Osteoblast (primary cell): ENCODE measurements at regions not wholly inside any gene's neighbourhood (a gene's known extent, or its start where the extent isn't known, plus 50 kb on each side); places are given as distances from the start of the nearest gene placed in this dataset.
A peak's percentile ranks its signal among the peaks of the same experiment; 100 is the strongest.

ENCODE experiments used
- DNase-seq: peaks from one replicate; pipeline ENCODE4 v3.0.0; 2011; ENCODE audit warnings: low spot score, mixed read lengths; ENCODE audit not compliant: insufficient read length; ENCODE audit errors: missing footprints
- H2AFZ ChIP-seq: 2 replicates; pipeline ENCODE4 v1.6.0; 2011; ENCODE audit warnings: mild to moderate bottlenecking, low read length
- H3K27ac ChIP-seq: 2 replicates; pipeline ENCODE4 v1.5.1; 2011; ENCODE audit warnings: mild to moderate bottlenecking, low read depth, low read length, moderate library complexity
- H3K27me3 ChIP-seq: 2 replicates; pipeline ENCODE4 v1.6.0; 2012; ENCODE audit warnings: mild to moderate bottlenecking, control low read depth, inconsistent platforms, low read length, moderate library complexity; ENCODE audit not compliant: insufficient read depth
- H3K36me3 ChIP-seq: 2 replicates; pipeline ENCODE4 v1.5.1; 2011; ENCODE audit warnings: mild to moderate bottlenecking, low read length, control low read depth, moderate library complexity; ENCODE audit not compliant: insufficient read depth
- H3K4me1 ChIP-seq: 2 replicates; pipeline ENCODE4 v1.5.1; 2011; ENCODE audit warnings: mild to moderate bottlenecking, low read length, control low read depth, moderate library complexity; ENCODE audit not compliant: insufficient read depth
- H3K4me2 ChIP-seq: 2 replicates; pipeline ENCODE4 v1.6.0; 2011; ENCODE audit warnings: mild to moderate bottlenecking, low read length; ENCODE audit not compliant: insufficient read depth
- H3K4me3 ChIP-seq: fragments of 200-600 bp; sonication (generic); 3 replicates; pipeline ENCODE4 v1.5.1; 2012; ENCODE audit warnings: mild to moderate bottlenecking, low read length, inconsistent platforms; ENCODE audit not compliant: insufficient read depth
- H3K79me2 ChIP-seq: 2 replicates; pipeline ENCODE4 v1.6.0; 2012; ENCODE audit warnings: mild to moderate bottlenecking, low read length, control low read depth, inconsistent platforms; ENCODE audit not compliant: insufficient read depth
- H3K9me3 ChIP-seq: 2 replicates; pipeline ENCODE4 v1.5.1; 2011; ENCODE audit warnings: low read depth, low read length, control low read depth
- H4K20me1 ChIP-seq: 2 replicates; pipeline ENCODE4 v1.6.0; 2012; ENCODE audit warnings: mild to moderate bottlenecking, low read length, control low read depth; ENCODE audit not compliant: insufficient read depth
- TF ChIP-seq, protein P1 (sequence below): IDR thresholded peaks from 2 replicates; pipeline ENCODE4 v1.5.1; 2011; ENCODE audit warnings: mild to moderate bottlenecking, low read depth, low read length, moderate library complexity; ENCODE audit errors: extremely low read depth

DNA sequence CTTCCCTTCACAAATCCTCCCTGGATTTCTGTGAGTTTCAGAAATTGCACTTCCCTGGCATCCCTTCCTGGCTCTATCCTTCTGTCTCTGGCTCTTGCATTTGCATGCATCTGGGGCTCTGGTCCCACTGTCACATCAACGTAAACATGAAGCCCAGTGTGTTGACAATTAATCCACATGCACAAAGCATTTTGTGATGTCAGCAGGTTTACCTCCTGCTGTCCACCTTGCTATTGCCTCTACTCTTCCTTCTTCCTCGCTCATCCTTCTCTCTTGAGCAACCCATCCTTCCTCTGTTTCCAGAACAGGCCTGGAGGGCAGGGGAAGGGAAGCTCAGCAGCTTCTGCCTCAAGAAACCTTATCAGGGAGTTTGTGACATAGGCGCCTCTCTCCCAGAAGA is 111.7 kb upstream of the ATP5MC3 start:
- Histone ChIP-seq H3K36me3 (no peaks in the 10 kb centered on the region), H4K20me1 (no peaks in the 10 kb centered on the region), H2AFZ (no peak overlapping the region), H3K79me2 (no peaks in the 10 kb centered on the region), H3K27me3 (no peaks in the 10 kb centered on the region), H3K4me2 (no peak overlapping the region), H3K27ac (no peak overlapping the region), H3K4me1 (no peaks in the 10 kb centered on the region), H3K4me3 (no peak overlapping the region), H3K9me3 (no peaks in the 10 kb centered on the region)
- no peak for DNase-seq
- TF ChIP-seq, protein P1, sequence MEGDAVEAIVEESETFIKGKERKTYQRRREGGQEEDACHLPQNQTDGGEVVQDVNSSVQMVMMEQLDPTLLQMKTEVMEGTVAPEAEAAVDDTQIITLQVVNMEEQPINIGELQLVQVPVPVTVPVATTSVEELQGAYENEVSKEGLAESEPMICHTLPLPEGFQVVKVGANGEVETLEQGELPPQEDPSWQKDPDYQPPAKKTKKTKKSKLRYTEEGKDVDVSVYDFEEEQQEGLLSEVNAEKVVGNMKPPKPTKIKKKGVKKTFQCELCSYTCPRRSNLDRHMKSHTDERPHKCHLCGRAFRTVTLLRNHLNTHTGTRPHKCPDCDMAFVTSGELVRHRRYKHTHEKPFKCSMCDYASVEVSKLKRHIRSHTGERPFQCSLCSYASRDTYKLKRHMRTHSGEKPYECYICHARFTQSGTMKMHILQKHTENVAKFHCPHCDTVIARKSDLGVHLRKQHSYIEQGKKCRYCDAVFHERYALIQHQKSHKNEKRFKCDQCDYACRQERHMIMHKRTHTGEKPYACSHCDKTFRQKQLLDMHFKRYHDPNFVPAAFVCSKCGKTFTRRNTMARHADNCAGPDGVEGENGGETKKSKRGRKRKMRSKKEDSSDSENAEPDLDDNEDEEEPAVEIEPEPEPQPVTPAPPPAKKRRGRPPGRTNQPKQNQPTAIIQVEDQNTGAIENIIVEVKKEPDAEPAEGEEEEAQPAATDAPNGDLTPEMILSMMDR = no peak

DNA sequence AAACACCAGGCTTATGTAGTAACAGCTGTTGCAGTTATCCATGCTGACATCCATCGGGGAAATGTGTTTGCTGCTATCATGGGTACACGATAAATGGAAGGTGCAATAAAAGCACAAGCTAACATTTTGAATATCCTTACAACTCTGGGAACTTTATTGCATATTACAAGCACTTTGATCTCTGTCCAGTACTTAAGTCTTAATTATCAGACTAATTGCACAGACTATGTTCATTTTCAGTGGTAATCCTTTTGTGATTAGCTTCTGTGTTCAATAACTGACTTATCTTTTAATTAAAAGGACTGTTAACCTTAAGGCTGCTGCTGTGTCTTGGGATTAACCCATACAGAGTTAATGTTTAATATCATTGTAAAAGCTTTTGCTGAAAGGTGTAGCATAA is 101.4 kb upstream of the ATP5MC3 start:
- H3K36me3 ChIP-seq = no peaks in the 10 kb centered on the region
- TF ChIP-seq, protein P1 = no peak
- no peaks in the 10 kb centered on the region for H3K4me1 ChIP-seq

DNA sequence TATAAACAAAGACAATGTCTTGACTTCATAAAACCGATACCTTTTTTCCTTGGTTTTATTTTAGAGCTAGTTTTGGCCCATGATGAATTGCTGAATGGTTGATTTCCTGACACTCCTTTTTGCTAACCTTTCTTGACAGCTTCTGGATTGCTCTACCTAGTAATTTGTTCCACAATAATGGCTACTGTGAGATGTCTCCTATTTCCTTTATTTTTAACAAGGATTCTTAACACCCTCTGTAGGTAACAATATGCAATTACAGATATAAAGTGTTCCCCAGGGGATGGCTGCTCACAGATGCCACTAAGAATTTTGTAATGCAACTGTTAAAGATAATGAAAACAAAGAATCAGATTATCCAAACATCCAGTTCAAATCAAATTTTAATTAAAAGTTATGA is 100.8 kb upstream of the ATP5MC3 start:
- TF ChIP-seq, protein P1 = peak; percentile 40
- H3K9me3 ChIP-seq = no peaks in the 10 kb centered on the region
- no peak overlapping the region for H3K4me3 ChIP-seq
- H3K4me1 ChIP-seq = no peaks in the 10 kb centered on the region
- no peak overlapping the region for H3K4me2 ChIP-seq
- no peaks in the 10 kb centered on the region for H3K36me3 ChIP-seq
- DNase-seq = peak; percentile 76
- no peak overlapping the region for H2AFZ ChIP-seq
- H4K20me1 ChIP-seq = no peaks in the 10 kb centered on the region
- H3K27ac ChIP-seq = no peak overlapping the region
- H3K79me2 ChIP-seq = no peaks in the 10 kb centered on the region
- peaks cover 3% of the 10 kb centered on the region for H3K27me3 ChIP-seq

More for the DNA sequence above, 101.4 kb upstream of the ATP5MC3 start:
- no peak overlapping the region for H3K4me3 ChIP-seq
- H2AFZ ChIP-seq = no peak overlapping the region
- H3K9me3 ChIP-seq = no peaks in the 10 kb centered on the region
- DNase-seq = no peak
- peaks cover 3% of the 10 kb centered on the region for H3K27me3 ChIP-seq
- H4K20me1 ChIP-seq = no peaks in the 10 kb centered on the region
- no peak overlapping the region for H3K27ac ChIP-seq
- no peaks in the 10 kb centered on the region for H3K79me2 ChIP-seq
- no peak overlapping the region for H3K4me2 ChIP-seq

DNA sequence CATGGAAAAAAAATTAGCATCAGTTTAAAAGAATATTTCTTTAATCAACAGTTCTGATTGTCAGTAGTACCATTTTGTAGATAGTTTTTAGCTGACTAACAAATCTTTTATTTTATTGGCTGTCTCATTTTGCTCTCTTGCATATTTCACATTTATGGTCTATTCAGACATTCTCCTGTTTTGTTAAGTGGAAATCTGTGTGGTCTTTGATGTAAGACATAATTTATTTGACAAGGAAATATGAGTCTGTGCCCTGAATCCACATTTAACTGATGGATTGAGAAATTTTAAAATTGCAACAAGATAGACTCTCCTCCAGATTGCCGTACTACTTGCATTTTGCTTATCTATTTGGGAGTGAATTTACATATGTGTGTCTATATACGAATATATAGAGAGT is 96.3 kb upstream of the ATP5MC3 start:
- no peaks in the 10 kb centered on the region for H4K20me1 ChIP-seq
- TF ChIP-seq, protein P1 = no peak
- no peaks in the 10 kb centered on the region for H3K9me3 ChIP-seq
- no peak for DNase-seq
- H3K4me3 ChIP-seq = no peak overlapping the region
- H3K4me1 ChIP-seq = no peaks in the 10 kb centered on the region
- no peak overlapping the region for H3K4me2 ChIP-seq
- no peaks in the 10 kb centered on the region for H3K79me2 ChIP-seq
- H3K36me3 ChIP-seq = no peaks in the 10 kb centered on the region
- H3K27me3 ChIP-seq = peaks cover 4% of the 10 kb centered on the region
- no peak overlapping the region for H2AFZ ChIP-seq
- no peak overlapping the region for H3K27ac ChIP-seq
